GM21576 (cell line): ENCODE measurements at regions not wholly inside any gene's neighbourhood (a gene's known extent, or its start where the extent isn't known, plus 50 kb on each side); places are given as distances from the start of the nearest gene placed in this dataset.
"Not testable (repeated sequence)": the region's sequence is repeated elsewhere in the genome, so short reads cannot be mapped to it uniquely, and the experiment has no call there.

Experiments
- ATAC-seq: cut with Tn5 transposase; IDR thresholded peaks from one replicate; pipeline ENCODE4 v1.9.1; 2021; ENCODE audit warnings: mild to moderate bottlenecking, moderate library complexity; ENCODE audit not compliant: unreplicated experiment

- no peak for ATAC-seq
Measured at GRCh38 chr4:45283352-45283751, 557.0 kb upstream of the GNPDA2 start.

- no peak for ATAC-seq
Measured at GRCh38 chr4:45280121-45280520, 553.8 kb upstream of the GNPDA2 start.

- ATAC-seq = no peak
Measured at GRCh38 chr4:45275862-45276261, 549.5 kb upstream of the GNPDA2 start.

- not testable (repeated sequence) for ATAC-seq
Measured at GRCh38 chr4:45248106-45248505, 521.8 kb upstream of the GNPDA2 start.

DNA sequence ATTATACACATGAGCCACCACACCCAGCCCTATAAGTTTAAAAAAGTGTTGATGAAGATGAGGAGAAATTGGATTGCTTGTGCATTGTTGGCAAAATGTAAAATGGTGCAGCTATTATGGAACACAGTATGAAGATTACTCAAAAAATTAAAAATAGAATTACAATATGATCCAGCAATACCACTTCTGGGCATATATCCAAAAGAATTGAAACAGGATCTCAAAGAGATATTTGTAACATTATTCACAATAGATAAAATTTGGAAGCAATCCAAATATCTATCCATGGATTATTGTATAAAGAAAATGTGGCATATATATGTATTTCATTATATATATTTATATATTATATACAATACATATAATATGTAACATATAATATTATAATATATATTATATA, 515.6 kb upstream of the GNPDA2 start:
- no peak for ATAC-seq

GRCh38 chr4:45229206-45229605, 502.9 kb upstream of the GNPDA2 start:
- no peak for ATAC-seq

DNA sequence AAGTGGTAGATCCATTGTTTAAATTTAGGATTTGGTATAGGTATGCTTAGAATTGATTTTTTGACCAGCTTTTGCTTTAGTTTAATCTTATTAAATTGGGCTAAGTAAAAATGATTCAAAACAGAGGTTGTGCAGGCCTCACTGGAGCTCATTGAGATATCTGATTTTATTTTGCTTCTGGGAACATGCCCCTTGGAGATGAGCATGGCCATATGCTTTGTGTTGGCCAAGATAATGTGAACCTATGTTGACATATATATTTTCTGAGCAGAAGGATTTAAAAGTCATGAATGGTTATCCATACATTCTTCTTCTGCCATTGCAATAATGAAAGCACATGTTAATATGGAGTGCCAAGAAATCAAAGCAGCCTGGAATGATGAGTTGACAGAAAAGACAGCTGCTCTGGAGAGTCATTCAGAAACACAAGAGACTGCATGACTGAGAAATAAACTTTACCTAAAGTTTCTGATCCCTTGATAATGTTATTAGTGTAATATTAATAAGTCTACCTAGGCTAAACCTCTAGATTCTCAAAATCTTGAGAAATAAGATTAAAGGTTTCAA, 489.7 kb upstream of the GNPDA2 start:
- ATAC-seq = no peak

GRCh38 chr4:45208476-45208875, 482.1 kb upstream of the GNPDA2 start:
- not testable (repeated sequence) for ATAC-seq

DNA sequence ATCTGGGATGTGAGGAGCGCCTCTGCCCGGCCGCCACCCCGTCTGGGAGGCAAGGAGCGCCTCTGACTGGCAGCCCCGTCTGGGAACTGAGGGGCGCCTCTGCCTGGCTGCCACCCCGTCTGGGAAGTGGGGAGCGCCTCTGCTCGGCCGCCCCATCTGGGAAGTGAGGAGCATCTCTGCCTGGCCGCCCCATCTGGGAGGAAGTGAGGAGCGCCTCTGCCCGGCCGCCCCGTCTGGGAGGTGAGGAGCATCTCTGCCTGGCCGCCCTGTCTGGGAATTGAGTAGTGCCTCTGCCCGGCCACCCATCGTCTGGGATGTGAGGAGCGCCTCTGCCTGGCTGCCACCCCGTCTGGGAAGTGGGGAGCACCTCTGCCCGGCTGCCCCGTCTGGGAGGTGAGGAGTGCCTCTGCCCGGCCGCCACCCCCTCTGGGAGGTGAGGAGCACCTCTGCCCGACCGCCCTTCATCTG, 481.5 kb upstream of the GNPDA2 start:
- ATAC-seq = not testable (repeated sequence)

DNA sequence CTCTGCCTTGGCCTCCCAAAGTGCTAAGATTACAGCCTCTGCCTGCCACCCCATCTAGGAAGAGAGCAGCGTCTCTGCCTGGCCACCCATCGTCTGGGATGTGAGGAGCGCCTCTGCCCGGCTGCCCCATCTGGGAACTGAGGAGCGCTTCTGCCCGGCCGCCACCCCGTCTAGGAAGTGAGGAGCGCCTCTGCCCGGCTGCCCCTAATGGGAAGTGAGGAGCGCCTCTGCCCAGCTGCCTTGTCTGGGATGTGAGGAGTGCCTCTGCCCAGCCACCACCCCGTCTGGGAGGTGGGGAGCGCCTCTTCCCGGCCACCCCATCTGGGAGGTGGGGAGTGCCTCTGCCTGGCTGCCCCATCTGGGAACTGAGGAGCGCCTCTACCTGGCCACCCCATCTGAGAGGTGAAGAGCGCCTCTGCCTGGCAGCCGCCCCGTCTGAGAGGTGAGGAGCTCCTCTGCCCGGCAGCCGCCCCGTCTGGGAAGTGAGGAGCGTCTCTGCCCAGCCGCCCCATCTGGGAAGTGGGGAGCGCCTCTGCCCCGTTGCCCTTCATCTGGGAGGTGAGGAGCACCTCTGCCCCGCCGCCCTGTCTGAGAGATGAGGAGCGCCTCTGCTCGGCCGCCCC, 481.0 kb upstream of the GNPDA2 start:
- not testable (repeated sequence) for ATAC-seq

DNA sequence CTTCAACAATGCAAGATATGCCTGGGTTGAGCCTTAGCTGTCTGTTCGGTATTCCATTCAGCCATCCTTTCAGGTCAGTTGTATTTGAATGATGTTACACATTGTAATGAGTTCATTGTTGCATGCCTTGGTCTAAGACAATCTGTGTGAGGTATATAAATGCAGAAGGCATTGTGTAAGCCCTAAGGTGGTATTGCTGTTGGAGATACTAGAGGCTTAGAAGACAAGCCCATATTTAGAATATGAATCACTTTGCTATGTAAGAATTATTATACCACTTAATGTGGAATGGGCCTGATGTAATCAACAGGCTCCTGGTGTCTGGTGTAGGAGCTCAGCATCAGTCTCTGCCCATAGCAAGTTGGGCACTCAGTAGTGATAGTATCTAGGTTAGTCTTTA, 473.4 kb upstream of the GNPDA2 start:
- ATAC-seq = no peak

GRCh38 chr4:45188501-45188900, 462.1 kb upstream of the GNPDA2 start:
- ATAC-seq = no peak

- no peak for ATAC-seq
Measured at GRCh38 chr4:45186249-45186648, 459.9 kb upstream of the GNPDA2 start.

DNA sequence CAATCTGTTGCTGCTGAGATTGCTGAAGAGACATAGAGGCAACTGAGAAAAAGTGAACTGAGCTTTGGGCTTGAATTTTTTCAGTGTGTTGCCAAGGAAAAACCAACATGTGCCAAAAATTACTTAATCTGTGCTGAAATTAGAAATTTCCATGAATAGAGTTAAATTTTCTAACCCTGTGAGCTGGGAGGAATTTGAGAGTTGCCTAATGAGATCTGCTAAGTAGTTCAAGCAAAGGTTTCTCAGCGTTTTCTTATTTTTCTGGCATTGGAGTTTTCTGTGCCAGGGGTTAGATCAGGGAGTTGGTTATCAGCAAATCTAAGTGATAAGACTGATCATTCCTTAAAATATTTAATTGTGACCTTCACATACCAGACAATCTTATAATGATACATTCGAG, 457.5 kb upstream of the GNPDA2 start:
- ATAC-seq = no peak

DNA sequence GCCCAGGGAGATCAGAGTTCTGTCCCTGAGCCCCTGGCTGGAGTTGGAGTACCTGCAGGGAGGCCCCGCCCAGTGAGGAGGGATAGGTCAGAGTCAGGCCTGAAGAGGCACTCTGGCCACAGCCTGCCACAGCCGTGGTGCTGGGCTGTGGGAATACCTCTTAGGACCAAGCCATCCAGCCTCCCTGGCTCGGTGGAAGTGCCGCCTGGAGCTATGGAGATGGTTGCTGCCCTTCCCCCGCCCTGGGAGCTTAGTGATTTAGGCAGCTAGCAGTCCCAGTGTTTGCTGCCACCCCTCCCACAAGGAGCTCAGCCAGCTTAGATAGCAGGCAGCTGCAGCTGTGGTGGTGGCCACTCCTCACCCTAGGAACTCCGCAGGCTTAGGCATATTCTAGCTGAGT, 446.3 kb upstream of the GNPDA2 start:
- ATAC-seq = no peak

- ATAC-seq = no peak
Measured at GRCh38 chr4:45160951-45161350, 434.6 kb upstream of the GNPDA2 start.

GRCh38 chr4:45155081-45155777, 428.9 kb upstream of the GNPDA2 start:
- ATAC-seq = no peak

DNA sequence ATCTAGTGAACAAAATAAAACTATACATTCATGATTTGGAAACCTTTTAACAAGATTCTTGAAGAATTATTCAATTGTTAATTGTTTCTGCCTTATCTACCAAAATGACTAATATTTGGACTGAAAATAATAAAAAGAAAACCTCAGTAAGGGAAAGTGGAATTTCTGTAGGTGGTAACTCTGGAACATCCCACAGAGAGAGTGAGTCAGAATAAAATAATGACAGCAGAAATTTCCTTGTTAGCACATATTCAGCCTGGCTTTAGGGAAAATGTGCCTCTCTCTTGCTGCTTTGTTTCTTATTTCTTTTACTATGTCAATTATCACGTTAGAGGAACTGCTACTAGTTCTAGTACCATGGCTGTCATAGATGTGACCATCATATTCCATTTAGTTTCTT, 421.5 kb upstream of the GNPDA2 start:
- ATAC-seq = no peak

DNA sequence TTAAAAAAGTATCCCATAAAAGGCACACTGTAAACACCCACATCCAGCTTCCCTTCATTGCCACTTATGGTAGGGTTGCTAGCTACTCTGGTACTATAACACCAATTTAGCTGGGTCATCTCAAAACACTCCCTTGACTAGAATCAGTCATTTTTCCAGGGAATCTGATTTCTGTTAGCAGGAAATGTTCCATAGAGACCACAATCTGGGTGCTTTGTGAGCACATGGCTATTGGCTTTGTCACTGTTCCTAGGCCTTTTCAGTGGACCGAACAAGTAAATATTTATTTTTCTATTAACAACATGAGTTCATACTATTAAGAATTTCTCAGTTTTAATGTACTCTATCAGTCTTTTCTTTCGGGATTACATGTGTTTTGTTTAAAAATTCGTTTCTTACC, 404.7 kb upstream of the GNPDA2 start:
- ATAC-seq = no peak

GRCh38 chr4:45122406-45122805, 396.1 kb upstream of the GNPDA2 start:
- ATAC-seq = no peak

- no peak for ATAC-seq
Measured at GRCh38 chr4:45121426-45121975, 395.1 kb upstream of the GNPDA2 start.

GRCh38 chr4:45120163-45120562, 393.8 kb upstream of the GNPDA2 start:
- ATAC-seq = peak; percentile 66
